ENCODE measurements at regions not wholly inside any gene's neighbourhood (a gene's known extent, or its start where the extent isn't known, plus 50 kb on each side); places are given as distances from the start of the nearest gene placed in this dataset.

- H3K27me3 ChIP-seq: no peaks in the 10 kb centered on the region
- intact Hi-C loops (cut with DNase I; ENCODE audit: low total_unique reads): no loop called here
- in situ Hi-C loops (cut with MboI; ENCODE audit: low pct_ligation_motif_present in 1 of 4, low pct_unique_long_range_greater_than_20kb in 1 of 4, low sequenced_read_pairs in 3 of 4): no loop called here
- H3K27ac ChIP-seq: no peak overlapping the region
- H3K4me3 ChIP-seq: no peak overlapping the region
- WGBS, 2 donors (ENCODE audit: low coverage in 1 of 2): 13 to 22% methylated on average over 1 of the region's 1 CpG
- TF ChIP-seq EP300 (IDR thresholded peaks at IDR 0.05; ENCODE audit: low read depth) (no peak), POLR2AphosphoS5 (IDR thresholded peaks at IDR 0.05) (no peak), POLR2A (IDR thresholded peaks at IDR 0.05) (no peak), CTCF (IDR thresholded peaks at IDR 0.05) (no peak)
- no peaks in the 10 kb centered on the region for H3K9me3 ChIP-seq
- DNase-seq: no peak
- no peaks in the 10 kb centered on the region for H3K4me1 ChIP-seq
- H3K36me3 ChIP-seq: no peaks in the 10 kb centered on the region
These were observed 779.7 kb upstream of the FLRT2 start for GRCh38 chr14:84750284-84750683.

GRCh38 chr14:84750763-84751554 is 779.0 kb upstream of the FLRT2 start:
- WGBS, 2 donors (ENCODE audit: low coverage in 1 of 2): 57 to 60% methylated on average over 10 of the region's 10 CpGs
- no peaks in the 10 kb centered on the region for H3K36me3 ChIP-seq
- in situ Hi-C loops (cut with MboI; ENCODE audit: low pct_ligation_motif_present in 1 of 4, low pct_unique_long_range_greater_than_20kb in 1 of 4, low sequenced_read_pairs in 3 of 4): no loop called here
- no peak overlapping the region for H3K27ac ChIP-seq
- H3K27me3 ChIP-seq: no peaks in the 10 kb centered on the region
- H3K4me1 ChIP-seq: no peaks in the 10 kb centered on the region
- no peak overlapping the region for H3K4me3 ChIP-seq
- H3K9me3 ChIP-seq: no peaks in the 10 kb centered on the region
- intact Hi-C loops (cut with DNase I; ENCODE audit: low total_unique reads): no loop called here
- no peak for DNase-seq
- TF ChIP-seq POLR2AphosphoS5 (IDR thresholded peaks at IDR 0.05): no peak
- TF ChIP-seq POLR2A (IDR thresholded peaks at IDR 0.05): no peak
- no peak for TF ChIP-seq CTCF (IDR thresholded peaks at IDR 0.05)
- no peak for TF ChIP-seq EP300 (IDR thresholded peaks at IDR 0.05; ENCODE audit: low read depth)

GRCh38 chr14:84751745-84752144 is 778.2 kb upstream of the FLRT2 start:
- H3K36me3 ChIP-seq: no peaks in the 10 kb centered on the region
- no peak overlapping the region for H3K27ac ChIP-seq
- no peaks in the 10 kb centered on the region for H3K27me3 ChIP-seq
- DNase-seq: no peak
- TF ChIP-seq CTCF (IDR thresholded peaks at IDR 0.05): no peak
- TF ChIP-seq EP300 (IDR thresholded peaks at IDR 0.05; ENCODE audit: low read depth): no peak
- TF ChIP-seq POLR2A (IDR thresholded peaks at IDR 0.05): no peak
- no peak for TF ChIP-seq POLR2AphosphoS5 (IDR thresholded peaks at IDR 0.05)
- in situ Hi-C loops (cut with MboI; ENCODE audit: low pct_ligation_motif_present in 1 of 4, low pct_unique_long_range_greater_than_20kb in 1 of 4, low sequenced_read_pairs in 3 of 4): no loop called here
- WGBS, 2 donors (ENCODE audit: low coverage in 1 of 2): 42 to 43% methylated on average over 3 of the region's 3 CpGs
- no peaks in the 10 kb centered on the region for H3K9me3 ChIP-seq
- intact Hi-C loops (cut with DNase I; ENCODE audit: low total_unique reads): no loop called here
- no peaks in the 10 kb centered on the region for H3K4me1 ChIP-seq
- no peak overlapping the region for H3K4me3 ChIP-seq

- intact Hi-C loops (cut with DNase I; ENCODE audit: low total_unique reads) (no loop called here), in situ Hi-C loops (cut with MboI; ENCODE audit: low pct_ligation_motif_present in 1 of 4, low pct_unique_long_range_greater_than_20kb in 1 of 4, low sequenced_read_pairs in 3 of 4) (no loop called here)
- Histone ChIP-seq H3K4me1 (no peaks in the 10 kb centered on the region), H3K27ac (no peak overlapping the region), H3K27me3 (no peaks in the 10 kb centered on the region), H3K9me3 (peaks cover 6 to 7% of the 10 kb centered on the region in 2 donors), H3K36me3 (no peaks in the 10 kb centered on the region), H3K4me3 (no peak overlapping the region)
- TF ChIP-seq EP300 (IDR thresholded peaks at IDR 0.05; ENCODE audit: low read depth) (no peak), POLR2AphosphoS5 (IDR thresholded peaks at IDR 0.05) (no peak), CTCF (IDR thresholded peaks at IDR 0.05) (no peak), POLR2A (IDR thresholded peaks at IDR 0.05) (no peak)
- no peak for DNase-seq
- 56 to 68% methylated on average over 5 of the region's 5 CpGs for WGBS, 2 donors (ENCODE audit: low coverage in 1 of 2)
These were observed 769.3 kb upstream of the FLRT2 start for GRCh38 chr14:84760489-84761126.

All from transverse colon (tissue), 4 donors.